ENCODE measurements at regions not wholly inside any gene's neighbourhood (a gene's known extent, or its start where the extent isn't known, plus 50 kb on each side); places are given as distances from the start of the nearest gene placed in this dataset.
A peak's percentile ranks its signal among the peaks of the same experiment; 100 is the strongest.

GRCh38 chr2:38473333-38474005, 96.4 kb upstream of the ATL2 start:
- Histone ChIP-seq H3K36me3 (no peaks in the 10 kb centered on the region), H3K27me3 (no peaks in the 10 kb centered on the region), H3K9me3 (no peaks in the 10 kb centered on the region), H3K27ac (peak overlapping the region in 1 of 4 donors; percentile 78), H3K4me1 (peaks cover 0 to 59% (median 0%) of the 10 kb centered on the region in 3 donors), H3K4me3 (no peak overlapping the region)
- TF ChIP-seq EP300 (IDR thresholded peaks at IDR 0.05) (no peak), POLR2A (IDR thresholded peaks at IDR 0.05) (no peak), POLR2AphosphoS5 (IDR thresholded peaks at IDR 0.05) (no peak), CTCF (IDR thresholded peaks at IDR 0.05) (no peak)
- ATAC-seq = no peak
- WGBS, 2 donors (ENCODE audit: low coverage in 1 of 2) = 89 to 91% methylated on average over 5 of the region's 5 CpGs

GRCh38 chr2:38470115-38470514, 93.0 kb upstream of the ATL2 start:
- ATAC-seq = no peak
- Histone ChIP-seq H3K27me3 (no peaks in the 10 kb centered on the region), H3K36me3 (no peaks in the 10 kb centered on the region), H3K4me1 (peaks cover 0 to 71% (median 8%) of the 10 kb centered on the region in 3 donors), H3K4me3 (no peak overlapping the region), H3K27ac (peak overlapping the region; percentile 63 to 98 (median 90)), H3K9me3 (no peaks in the 10 kb centered on the region)
- WGBS, 2 donors (ENCODE audit: low coverage in 1 of 2) = 63 to 93% methylated on average over 2 to 3 of the region's 3 CpGs
- TF ChIP-seq POLR2A (IDR thresholded peaks at IDR 0.05) = no peak
- TF ChIP-seq CTCF (IDR thresholded peaks at IDR 0.05) = no peak
- no peak for TF ChIP-seq EP300 (IDR thresholded peaks at IDR 0.05)
- no peak for TF ChIP-seq POLR2AphosphoS5 (IDR thresholded peaks at IDR 0.05)

- WGBS, 2 donors (ENCODE audit: low coverage in 1 of 2) = 0 to 33% methylated on average over 2 to 3 of the region's 3 CpGs
Observed at GRCh38 chr2:38467768-38468455, 90.8 kb upstream of the ATL2 start.

GRCh38 chr2:38466876-38467767, 90.0 kb upstream of the ATL2 start:
- TF ChIP-seq EP300 (IDR thresholded peaks at IDR 0.05) (peak; percentile 73), POLR2AphosphoS5 (IDR thresholded peaks at IDR 0.05) (peak; percentile 98), CTCF (IDR thresholded peaks at IDR 0.05) (peak in 2 of 4 experiments; percentile 6 to 38), POLR2A (IDR thresholded peaks at IDR 0.05) (no peak)
- no peaks in the 10 kb centered on the region for H3K9me3 ChIP-seq
- H3K4me3 ChIP-seq = no peak overlapping the region
- ATAC-seq = peak; percentile 85
- WGBS, 2 donors (ENCODE audit: low coverage in 1 of 2) = 15 to 36% methylated on average over 7 to 8 of the region's 11 CpGs
- H3K27me3 ChIP-seq = no peaks in the 10 kb centered on the region
- H3K4me1 ChIP-seq = peaks cover 0 to 83% (median 8%) of the 10 kb centered on the region in 3 donors
- no peaks in the 10 kb centered on the region for H3K36me3 ChIP-seq
- peak overlapping the region; percentile 88 to 98 (median 90) for H3K27ac ChIP-seq

More at GRCh38 chr2:38467768-38468455, 90.8 kb upstream of the ATL2 start:
- Histone ChIP-seq H3K4me3 (no peak overlapping the region), H3K36me3 (no peaks in the 10 kb centered on the region), H3K9me3 (no peaks in the 10 kb centered on the region), H3K27me3 (no peaks in the 10 kb centered on the region), H3K27ac (peak overlapping the region; percentile 88 to 98 (median 90)), H3K4me1 (peaks cover 0 to 75% (median 8%) of the 10 kb centered on the region in 3 donors)
- TF ChIP-seq POLR2AphosphoS5 (IDR thresholded peaks at IDR 0.05) (no peak), POLR2A (IDR thresholded peaks at IDR 0.05) (no peak), EP300 (IDR thresholded peaks at IDR 0.05) (no peak), CTCF (IDR thresholded peaks at IDR 0.05) (no peak)
- ATAC-seq = no peak

Data from gastroesophageal sphincter (tissue), 4 donors.